Calu3 (cell line): ENCODE measurements at regions not wholly inside any gene's neighbourhood (a gene's known extent, or its start where the extent isn't known, plus 50 kb on each side); places are given as distances from the start of the nearest gene placed in this dataset.

Experiments used
- BruUV-seq: library from RNA; stranded (reverse); fragments of 400-500 nt; replicated peaks from 2 replicates; lab custom pipeline; 2021; lab: Mats Ljungman, UMichigan
- CTCF ChIA-PET: fragments of 300-600 bp; sonication (Branson Sonifier 250); formaldehyde crosslinking; loops from one replicate; lab custom pipeline; 2022; ENCODE audit warnings: antibody characterized with exemption; lab: Charles Lee
- DNase-seq: peaks from one replicate; pipeline ENCODE4 v3.0.0; 2022
- H3K27ac Mint-ChIP-seq: one replicate; pipeline ENCODE4 v1.8.0; 2022; ENCODE audit warnings: mixed read lengths; ENCODE audit not compliant: unreplicated experiment
- H3K27me3 Mint-ChIP-seq: one replicate; pipeline ENCODE4 v1.8.0; 2022; ENCODE audit warnings: mixed read lengths; ENCODE audit not compliant: unreplicated experiment
- H3K36me3 Mint-ChIP-seq: one replicate; pipeline ENCODE4 v1.8.0; 2022; ENCODE audit warnings: mild to moderate bottlenecking, moderate library complexity, mixed read lengths; ENCODE audit not compliant: insufficient read depth, unreplicated experiment
- H3K4me1 Mint-ChIP-seq: one replicate; pipeline ENCODE4 v1.8.0; 2022; ENCODE audit warnings: mild to moderate bottlenecking, low read depth, mixed read lengths; ENCODE audit not compliant: unreplicated experiment
- H3K4me3 Mint-ChIP-seq: one replicate; pipeline ENCODE4 v1.8.0; 2022; ENCODE audit warnings: mild to moderate bottlenecking, low read depth, moderate library complexity, mixed read lengths; ENCODE audit not compliant: unreplicated experiment
- H3K9me3 Mint-ChIP-seq: one replicate; pipeline ENCODE4 v1.8.0; 2022; ENCODE audit warnings: low read depth, mixed read lengths; ENCODE audit not compliant: unreplicated experiment
- CTCF ChIP-seq: fragments of 200-600 bp; IDR thresholded peaks from one replicate; pipeline ENCODE4 v1.8.0; 2022; ENCODE audit warnings: antibody characterized with exemption; ENCODE audit not compliant: unreplicated experiment
- intact Hi-C: fragments of 100-400 bp; cut with micrococcal nuclease; formaldehyde crosslinking; loops from one replicate; pipeline ENCODE4 v1.10.0; 2022; ENCODE audit not compliant: unreplicated experiment

- no peaks in the 10 kb centered on the region for H3K4me1 Mint-ChIP-seq
- H3K36me3 Mint-ChIP-seq = no peaks in the 10 kb centered on the region
- BruUV-seq = no TSS peak
- H3K27me3 Mint-ChIP-seq = no peaks in the 10 kb centered on the region
- no peak for DNase-seq
- intact Hi-C loops = no loop called here
- TF ChIP-seq CTCF = no peak
- CTCF ChIA-PET = no interaction called here
- H3K9me3 Mint-ChIP-seq = no peaks in the 10 kb centered on the region
- H3K27ac Mint-ChIP-seq = no peak overlapping the region
- no peak overlapping the region for H3K4me3 Mint-ChIP-seq
Measured at GRCh38 chr4:137427411-137427810, 104.9 kb downstream of the PCDH18 start.

- Mint-ChIP-seq H3K36me3 (no peaks in the 10 kb centered on the region), H3K4me3 (no peak overlapping the region), H3K27ac (no peak overlapping the region), H3K4me1 (no peaks in the 10 kb centered on the region), H3K27me3 (no peaks in the 10 kb centered on the region), H3K9me3 (no peaks in the 10 kb centered on the region)
- no peak for TF ChIP-seq CTCF
- intact Hi-C loops = no loop called here
- CTCF ChIA-PET = no interaction called here
- BruUV-seq = no TSS peak
- DNase-seq = no peak
Measured at GRCh38 chr4:137425281-137425680, 107.0 kb downstream of the PCDH18 start.

- no TSS peak for BruUV-seq
- CTCF ChIA-PET = no interaction called here
- no peak for TF ChIP-seq CTCF
Measured at GRCh38 chr4:137422666-137423065, 109.6 kb downstream of the PCDH18 start.

GRCh38 chr4:137421796-137422195 lies 110.5 kb downstream of the PCDH18 start:
- H3K27me3 Mint-ChIP-seq = no peaks in the 10 kb centered on the region
- H3K4me1 Mint-ChIP-seq = no peaks in the 10 kb centered on the region
- TF ChIP-seq CTCF = no peak
- no peaks in the 10 kb centered on the region for H3K9me3 Mint-ChIP-seq
- no peak for DNase-seq
- BruUV-seq = no TSS peak
- intact Hi-C loops = no loop called here
- H3K27ac Mint-ChIP-seq = no peak overlapping the region
- H3K4me3 Mint-ChIP-seq = no peak overlapping the region
- CTCF ChIA-PET = no interaction called here
- H3K36me3 Mint-ChIP-seq = no peaks in the 10 kb centered on the region

More at GRCh38 chr4:137422666-137423065, 109.6 kb downstream of the PCDH18 start:
- Mint-ChIP-seq H3K4me3 (no peak overlapping the region), H3K36me3 (no peaks in the 10 kb centered on the region), H3K9me3 (no peaks in the 10 kb centered on the region), H3K4me1 (no peaks in the 10 kb centered on the region), H3K27me3 (no peaks in the 10 kb centered on the region), H3K27ac (no peak overlapping the region)
- intact Hi-C loops = no loop called here
- no peak for DNase-seq
